Cardiac muscle cell (in vitro differentiated cells and primary cell): ENCODE measurements at regions not wholly inside any gene's neighbourhood (a gene's known extent, or its start where the extent isn't known, plus 50 kb on each side); places are given as distances from the start of the nearest gene placed in this dataset.

Source experiments
- DNase-seq, 2 donors: peaks; one replicate each; pipeline versions ENCODE4 v3.0.0 to v3.0.0-alpha.2; 2010 to 2017; ENCODE audit warnings: low read depth in 1 of 2, low spot score in 1 of 2
- H3K27ac ChIP-seq: fragments of 200-600 bp; sonication (generic); 2 replicates; pipeline ENCODE4 v1.5.1; 2016
- H3K27me3 ChIP-seq: fragments of 200-600 bp; sonication (generic); 2 replicates; pipeline ENCODE4 v1.6.0; 2016; ENCODE audit warnings: control low read depth
- H3K36me3 ChIP-seq: fragments of 200-600 bp; sonication (generic); 2 replicates; pipeline ENCODE4 v1.5.1; 2016; ENCODE audit warnings: control low read depth
- H3K4me1 ChIP-seq: fragments of 200-600 bp; sonication (generic); 2 replicates; pipeline ENCODE4 v1.8.1; 2017; ENCODE audit warnings: low read depth, mild to moderate bottlenecking, mixed run types
- H3K4me3 ChIP-seq: fragments of 200-600 bp; sonication (generic); 2 replicates; pipeline ENCODE4 v1.5.1; 2016; ENCODE audit warnings: mild to moderate bottlenecking
- H3K9me3 ChIP-seq: fragments of 200-600 bp; sonication (generic); 2 replicates; pipeline ENCODE4 v1.5.1; 2017; ENCODE audit warnings: low read depth, mild to moderate bottlenecking, control low read depth
- TF ChIP-seq, protein P1 (sequence below): IDR thresholded peaks from 2 replicates; pipeline ENCODE4 v1.5.1; 2012; ENCODE audit warnings: low read depth, mild to moderate bottlenecking, low read length

DNA sequence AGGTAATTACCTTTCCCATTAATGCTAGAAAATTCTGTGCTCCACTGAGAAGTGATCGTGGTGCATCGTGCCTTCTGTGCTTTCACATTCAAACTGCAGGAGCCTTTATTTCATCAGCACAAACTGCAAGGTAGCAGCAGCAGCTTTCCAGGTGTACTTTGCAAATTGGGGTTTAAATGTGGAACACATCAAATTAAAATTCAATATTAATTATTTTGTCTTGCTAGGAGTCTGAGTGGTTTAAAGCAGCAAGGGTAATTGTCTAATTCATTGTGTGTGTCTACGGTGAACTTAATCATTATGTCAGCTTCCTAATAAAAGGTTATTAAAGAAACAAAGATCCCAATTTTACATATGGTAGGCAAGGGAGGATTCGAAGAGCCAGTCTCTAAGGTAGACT, 180.8 kb upstream of the ATP5MC3 start:
- DNase-seq = no peak
- peaks cover 8% of the 10 kb centered on the region for H3K4me1 ChIP-seq
- H3K36me3 ChIP-seq = no peaks in the 10 kb centered on the region
- H3K4me3 ChIP-seq = no peak overlapping the region
- H3K9me3 ChIP-seq = no peaks in the 10 kb centered on the region
- peaks cover 32% of the 10 kb centered on the region for H3K27me3 ChIP-seq
- TF ChIP-seq, protein P1, sequence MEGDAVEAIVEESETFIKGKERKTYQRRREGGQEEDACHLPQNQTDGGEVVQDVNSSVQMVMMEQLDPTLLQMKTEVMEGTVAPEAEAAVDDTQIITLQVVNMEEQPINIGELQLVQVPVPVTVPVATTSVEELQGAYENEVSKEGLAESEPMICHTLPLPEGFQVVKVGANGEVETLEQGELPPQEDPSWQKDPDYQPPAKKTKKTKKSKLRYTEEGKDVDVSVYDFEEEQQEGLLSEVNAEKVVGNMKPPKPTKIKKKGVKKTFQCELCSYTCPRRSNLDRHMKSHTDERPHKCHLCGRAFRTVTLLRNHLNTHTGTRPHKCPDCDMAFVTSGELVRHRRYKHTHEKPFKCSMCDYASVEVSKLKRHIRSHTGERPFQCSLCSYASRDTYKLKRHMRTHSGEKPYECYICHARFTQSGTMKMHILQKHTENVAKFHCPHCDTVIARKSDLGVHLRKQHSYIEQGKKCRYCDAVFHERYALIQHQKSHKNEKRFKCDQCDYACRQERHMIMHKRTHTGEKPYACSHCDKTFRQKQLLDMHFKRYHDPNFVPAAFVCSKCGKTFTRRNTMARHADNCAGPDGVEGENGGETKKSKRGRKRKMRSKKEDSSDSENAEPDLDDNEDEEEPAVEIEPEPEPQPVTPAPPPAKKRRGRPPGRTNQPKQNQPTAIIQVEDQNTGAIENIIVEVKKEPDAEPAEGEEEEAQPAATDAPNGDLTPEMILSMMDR = no peak
- H3K27ac ChIP-seq = no peak overlapping the region

DNA sequence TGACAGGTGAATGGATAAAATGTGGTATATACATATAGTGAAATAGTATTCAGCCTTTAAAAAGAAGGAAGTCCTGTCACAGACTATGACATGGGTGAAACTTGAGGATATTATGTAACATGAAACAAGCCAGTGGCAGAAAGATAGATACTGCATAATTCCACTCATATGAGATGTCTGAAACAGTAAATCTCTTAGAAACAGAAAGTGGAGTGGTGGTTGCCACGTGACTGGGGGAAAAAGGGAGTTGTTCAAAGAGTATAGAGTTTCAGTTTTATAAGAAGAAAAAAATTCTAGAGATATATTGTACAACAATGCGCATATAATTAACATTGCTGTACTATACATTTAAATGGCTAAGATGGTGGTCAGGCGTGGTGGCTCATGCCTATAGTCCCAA, 178.2 kb upstream of the ATP5MC3 start:
- peaks cover 1% of the 10 kb centered on the region for H3K4me1 ChIP-seq
- H3K4me3 ChIP-seq = no peak overlapping the region
- H3K27ac ChIP-seq = no peak overlapping the region
- H3K36me3 ChIP-seq = no peaks in the 10 kb centered on the region
- H3K9me3 ChIP-seq = no peaks in the 10 kb centered on the region
- TF ChIP-seq, protein P1 = no peak
- peaks cover 14% of the 10 kb centered on the region for H3K27me3 ChIP-seq
- no peak for DNase-seq

DNA sequence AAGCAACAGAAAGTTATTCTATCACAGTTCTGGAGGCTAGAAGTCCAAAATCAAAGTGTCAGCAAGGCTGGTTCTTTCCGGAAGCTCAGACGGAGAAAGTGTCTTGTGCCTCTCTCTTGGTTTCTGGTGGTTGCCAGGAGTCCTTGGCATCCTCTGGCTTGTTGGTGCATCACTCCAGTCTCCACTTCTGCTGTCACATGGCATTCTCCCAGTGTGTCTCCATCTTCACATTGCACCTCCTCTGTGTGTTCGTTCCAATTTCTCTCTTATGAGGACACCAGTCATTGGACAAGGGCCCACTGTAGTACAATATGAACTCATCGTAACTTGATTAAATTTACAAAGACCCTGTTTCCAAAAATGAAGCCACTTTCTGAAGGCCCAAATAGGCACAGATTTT, 175.4 kb upstream of the ATP5MC3 start:
- TF ChIP-seq, protein P1 = no peak

DNA sequence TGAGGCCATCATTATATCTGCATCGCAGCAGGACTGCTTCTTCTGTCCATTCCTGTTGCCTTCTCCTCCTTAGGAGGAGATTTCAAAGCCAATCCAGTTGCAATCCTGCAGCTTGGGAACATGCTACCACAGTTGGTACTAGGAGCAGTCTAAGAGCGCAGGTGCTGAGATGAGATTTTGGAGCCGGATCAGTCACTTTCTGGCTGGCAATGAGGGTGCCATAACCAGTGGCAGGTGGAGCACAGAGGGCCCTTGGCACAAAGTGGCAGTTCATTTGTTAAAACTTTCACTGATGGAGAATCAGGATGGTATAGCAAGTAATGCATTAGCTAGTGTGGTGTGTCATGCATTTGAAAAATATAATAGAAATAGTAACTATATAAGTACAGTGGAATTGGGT, 173.7 kb upstream of the ATP5MC3 start:
- Histone ChIP-seq H3K27ac (no peak overlapping the region), H3K36me3 (no peaks in the 10 kb centered on the region), H3K4me3 (no peak overlapping the region), H3K27me3 (no peaks in the 10 kb centered on the region), H3K4me1 (no peaks in the 10 kb centered on the region), H3K9me3 (no peaks in the 10 kb centered on the region)
- DNase-seq = no peak
- TF ChIP-seq, protein P1 = no peak

More for the DNA sequence above, 175.4 kb upstream of the ATP5MC3 start:
- H3K27ac ChIP-seq = no peak overlapping the region
- no peak for DNase-seq
- H3K27me3 ChIP-seq = peaks cover 11% of the 10 kb centered on the region
- H3K9me3 ChIP-seq = no peaks in the 10 kb centered on the region
- H3K4me3 ChIP-seq = no peak overlapping the region
- no peaks in the 10 kb centered on the region for H3K4me1 ChIP-seq
- H3K36me3 ChIP-seq = no peaks in the 10 kb centered on the region

DNA sequence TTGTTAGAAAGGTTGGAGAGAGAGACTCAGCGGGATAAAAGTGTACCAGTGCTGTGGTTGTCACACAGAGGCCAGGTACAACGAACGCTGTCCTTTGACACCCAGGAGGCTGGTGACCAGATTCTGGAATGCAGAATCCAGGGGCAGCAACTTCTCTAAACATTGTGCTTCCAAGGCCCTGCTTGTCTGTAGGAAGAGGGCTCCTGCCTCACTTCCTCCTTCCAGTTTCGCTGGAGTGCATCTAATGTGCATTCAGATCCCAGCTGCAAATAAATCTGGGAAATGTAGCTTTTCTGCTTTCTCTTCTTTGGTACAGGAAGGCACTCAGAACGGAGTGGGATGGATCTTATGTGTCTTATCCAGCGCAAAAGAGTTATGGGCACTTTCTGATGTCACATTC, 171.8 kb upstream of the ATP5MC3 start:
- Histone ChIP-seq H3K36me3 (no peaks in the 10 kb centered on the region), H3K4me3 (no peak overlapping the region), H3K27ac (no peak overlapping the region), H3K4me1 (no peaks in the 10 kb centered on the region), H3K27me3 (no peaks in the 10 kb centered on the region), H3K9me3 (no peaks in the 10 kb centered on the region)
- DNase-seq = no peak
- TF ChIP-seq, protein P1 = no peak

DNA sequence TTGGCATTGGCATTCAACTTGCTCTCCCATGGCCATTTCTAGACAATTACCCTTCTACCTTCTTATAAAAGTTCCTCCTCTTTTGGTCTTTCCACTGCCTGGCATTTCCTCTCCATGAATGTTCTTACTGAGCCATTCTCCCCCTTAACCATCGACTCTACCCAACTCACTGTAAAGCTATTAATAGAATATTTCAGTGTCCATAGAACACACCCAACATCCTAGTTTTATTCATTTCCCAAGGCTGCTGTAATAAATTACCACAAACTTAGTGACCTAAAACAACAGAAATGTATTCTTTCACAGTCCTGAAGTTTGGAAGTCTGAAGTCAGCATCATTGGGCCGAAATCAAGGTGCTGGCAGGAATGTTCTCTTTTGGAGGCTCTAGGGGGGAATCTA, 170.0 kb upstream of the ATP5MC3 start:
- Histone ChIP-seq H3K27ac (no peak overlapping the region), H3K27me3 (no peaks in the 10 kb centered on the region), H3K36me3 (no peaks in the 10 kb centered on the region), H3K4me1 (no peaks in the 10 kb centered on the region), H3K4me3 (no peak overlapping the region), H3K9me3 (no peaks in the 10 kb centered on the region)
- no peak for DNase-seq
- TF ChIP-seq, protein P1 = no peak
